Esophagus mucosa (tissue), 1 donor: ENCODE measurements at regions not wholly inside any gene's neighbourhood (a gene's known extent, or its start where the extent isn't known, plus 50 kb on each side); places are given as distances from the start of the nearest gene placed in this dataset.
"Not testable (repeated sequence)": the region's sequence is repeated elsewhere in the genome, so short reads cannot be mapped to it uniquely, and the experiment has no call there.

Experiments used
- ATAC-seq: fragments of 200-7000 bp; cut with Tn5 transposase; one replicate; pipeline ENCODE4 v1.9.1; 2020
- donor health status: DM: yes; HTN: yes; CAD: no.

- ATAC-seq = peak; percentile 66
These were observed 233.6 kb upstream of the ASCC3 start for GRCh38 chr6:101114703-101115102.

DNA sequence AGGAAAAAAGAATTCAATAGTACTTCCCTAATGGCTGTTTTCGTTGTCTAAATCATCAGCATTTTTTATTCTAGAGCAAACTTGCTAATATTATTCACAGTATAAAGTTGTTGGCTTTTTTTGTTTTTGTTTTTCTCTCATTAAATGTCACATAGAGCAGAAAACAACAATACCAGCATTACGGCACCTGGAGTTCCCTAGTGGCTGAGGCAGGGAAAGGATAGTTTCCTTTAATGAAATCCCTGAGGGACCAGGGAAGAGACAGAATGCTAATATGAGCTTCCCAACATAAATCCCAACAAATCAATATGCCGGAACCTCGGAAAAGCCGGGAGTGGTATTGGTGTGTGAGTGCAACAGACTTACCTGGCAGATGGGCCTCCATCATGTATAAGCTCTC, 235.2 kb upstream of the ASCC3 start:
- no peak for ATAC-seq

- no peak for ATAC-seq
These were observed 236.4 kb upstream of the ASCC3 start for GRCh38 chr6:101117393-101118135.

GRCh38 chr6:101118136-101118396, 236.9 kb upstream of the ASCC3 start:
- no peak for ATAC-seq

- no peak for ATAC-seq
These were observed 239.6 kb upstream of the ASCC3 start for GRCh38 chr6:101120747-101121146.

GRCh38 chr6:101125380-101125971, 244.3 kb upstream of the ASCC3 start:
- ATAC-seq = no peak

GRCh38 chr6:101126501-101126900, 245.4 kb upstream of the ASCC3 start:
- no peak for ATAC-seq

- no peak for ATAC-seq
These were observed 248.7 kb upstream of the ASCC3 start for GRCh38 chr6:101129851-101130250.

- ATAC-seq = no peak
These were observed 247.1 kb upstream of the GRIK2 start for GRCh38 chr6:101146389-101146788.

DNA sequence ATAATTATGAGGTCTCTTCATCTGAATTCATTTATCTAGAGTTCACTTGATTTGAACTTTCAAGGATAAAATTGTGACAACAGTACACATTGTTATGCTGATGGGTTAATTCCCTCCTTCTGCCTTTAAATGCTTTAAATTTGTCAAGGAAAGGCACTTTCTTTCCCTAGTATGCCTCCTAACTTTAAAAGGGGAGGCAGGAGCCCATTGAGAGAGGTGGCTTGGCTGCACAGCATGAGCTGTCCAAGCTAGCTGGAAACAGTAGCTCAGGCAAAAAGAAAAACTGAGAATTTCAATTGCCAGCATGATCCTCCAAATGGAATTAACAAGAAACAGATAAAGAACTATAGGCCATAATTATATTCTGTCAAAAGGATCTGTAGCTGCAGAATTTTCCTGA, 243.3 kb upstream of the GRIK2 start:
- ATAC-seq = no peak

- not testable (repeated sequence) for ATAC-seq
These were observed 235.9 kb upstream of the GRIK2 start for GRCh38 chr6:101157638-101158037.

GRCh38 chr6:101163611-101164010, 229.9 kb upstream of the GRIK2 start:
- no peak for ATAC-seq

DNA sequence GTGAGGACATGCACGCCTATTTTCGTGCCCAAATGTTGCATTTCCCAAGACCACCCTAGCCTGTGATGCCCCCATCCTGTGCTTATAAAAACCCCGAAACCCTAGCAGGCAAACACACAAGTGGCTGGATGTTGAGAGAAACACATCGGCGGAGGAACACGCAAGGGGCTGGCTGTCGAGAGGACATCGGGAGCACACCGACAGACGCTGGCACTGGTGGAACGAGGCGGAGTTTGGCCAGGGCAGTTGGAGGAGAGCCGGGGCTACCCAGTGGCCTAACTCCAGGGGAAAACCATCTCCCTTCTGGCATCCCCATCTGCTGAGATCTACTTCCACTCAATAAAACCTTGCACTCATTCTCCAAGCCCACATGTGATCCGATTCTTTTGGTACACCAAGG, 225.9 kb upstream of the GRIK2 start:
- ATAC-seq = no peak

- not testable (repeated sequence) for ATAC-seq
These were observed 222.5 kb upstream of the GRIK2 start for GRCh38 chr6:101171049-101171448.

DNA sequence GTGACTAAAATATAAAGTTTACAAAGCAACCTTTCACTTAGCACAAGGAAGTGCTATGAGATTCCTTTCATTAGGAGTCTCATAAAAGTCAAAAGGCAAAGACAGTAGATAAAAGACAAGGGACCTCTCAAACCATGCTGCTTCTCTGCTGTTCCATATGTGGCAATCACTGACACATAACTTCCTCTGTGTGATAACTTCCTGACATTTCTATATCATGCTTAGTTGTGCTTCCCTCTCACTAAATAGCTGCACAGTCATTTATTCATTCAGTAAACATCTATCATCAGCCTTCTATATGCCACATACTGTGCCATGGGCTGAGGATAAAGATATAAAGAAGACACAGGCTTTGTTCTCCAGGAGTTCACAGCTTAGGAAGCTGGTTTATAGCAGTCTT, 214.8 kb upstream of the GRIK2 start:
- ATAC-seq = no peak

- ATAC-seq = no peak
These were observed 212.5 kb upstream of the GRIK2 start for GRCh38 chr6:101181006-101181405.

DNA sequence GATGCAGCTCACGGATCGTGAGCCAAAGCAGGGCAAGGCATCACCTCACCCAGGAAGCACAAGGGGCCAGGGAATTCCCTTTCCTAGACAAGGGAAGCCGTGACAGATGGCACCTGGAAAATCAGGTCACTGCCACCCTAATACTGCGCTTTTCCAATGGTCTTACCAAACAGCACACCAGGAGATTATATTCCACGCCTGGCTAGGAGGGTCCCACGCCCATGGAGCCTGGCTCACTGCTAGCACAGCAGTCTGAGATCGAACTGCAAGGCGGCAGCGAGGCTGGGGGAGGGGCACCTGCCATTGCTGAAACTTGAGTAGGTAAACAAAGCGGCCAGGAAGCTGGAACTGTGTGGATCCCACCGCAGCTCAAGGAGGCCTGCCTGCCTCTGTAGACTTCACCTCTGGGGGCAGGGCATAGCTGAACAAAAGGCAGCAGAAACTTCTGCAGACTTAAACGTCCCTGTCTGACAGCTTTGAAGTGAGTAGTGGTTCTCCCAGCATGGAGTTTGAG, 205.2 kb upstream of the GRIK2 start:
- ATAC-seq = not testable (repeated sequence)

DNA sequence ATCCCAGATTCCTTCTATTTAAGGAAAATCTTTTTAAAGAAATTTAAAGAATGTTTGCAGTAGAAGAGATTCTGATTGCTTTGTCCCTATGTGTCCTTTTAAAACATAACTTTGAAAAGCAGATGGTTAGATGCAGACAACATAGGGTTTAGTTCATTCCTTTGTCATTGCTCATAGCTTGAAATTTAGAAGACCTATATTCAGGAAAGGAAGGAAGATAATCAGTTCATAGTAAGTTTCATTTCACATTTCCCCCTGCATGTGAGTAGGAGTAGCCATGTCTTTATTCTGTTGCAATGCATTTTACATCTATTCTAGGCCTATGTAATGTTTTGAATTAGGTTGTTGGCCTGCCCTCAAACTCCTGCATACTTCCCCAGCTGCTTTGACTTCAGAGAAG, 197.9 kb upstream of the GRIK2 start:
- no peak for ATAC-seq

- ATAC-seq = no peak
These were observed 194.1 kb upstream of the GRIK2 start for GRCh38 chr6:101199441-101199840.

GRCh38 chr6:101202867-101203374, 190.6 kb upstream of the GRIK2 start:
- no peak for ATAC-seq

DNA sequence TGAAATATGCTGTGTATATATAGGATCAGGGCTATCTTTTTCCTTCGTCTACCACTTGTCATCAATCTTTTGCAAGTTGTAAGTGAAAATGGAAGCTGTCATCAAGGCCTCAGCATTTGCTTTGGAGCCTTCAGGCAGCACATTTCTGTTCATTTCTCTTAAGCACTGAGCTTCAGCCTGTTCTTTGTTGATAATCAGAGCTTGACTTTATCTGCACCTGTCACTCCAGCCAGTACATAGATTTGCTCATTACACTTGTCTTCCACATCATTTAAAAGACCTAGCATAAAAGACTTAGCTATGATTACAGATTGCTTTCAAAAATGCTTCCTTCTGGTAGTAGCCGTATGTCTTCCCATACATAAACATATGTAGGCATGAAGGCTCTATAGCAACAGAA, 189.8 kb upstream of the GRIK2 start:
- no peak for ATAC-seq

- ATAC-seq = no peak
These were observed 185.4 kb upstream of the GRIK2 start for GRCh38 chr6:101208152-101208551.

DNA sequence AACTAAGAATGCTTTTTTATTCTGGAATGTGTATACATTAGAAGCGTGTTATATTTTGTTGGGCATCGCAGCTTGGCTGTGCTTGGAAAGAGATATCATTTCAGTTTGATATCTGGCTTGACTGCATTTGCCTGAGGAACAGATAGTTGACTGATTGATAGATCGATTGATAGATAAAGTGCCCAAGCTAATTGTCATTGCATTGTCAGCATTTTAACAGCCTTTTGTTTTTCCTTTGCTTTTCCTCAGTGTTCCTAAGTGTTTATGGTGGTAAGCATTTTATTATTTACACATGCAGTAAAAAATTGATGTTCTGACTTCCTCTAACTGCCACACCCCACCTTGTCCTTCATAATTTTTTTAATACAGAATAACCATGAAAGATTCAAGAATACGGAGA, 180.9 kb upstream of the GRIK2 start:
- ATAC-seq = no peak

- ATAC-seq = no peak
These were observed 171.5 kb upstream of the GRIK2 start for GRCh38 chr6:101222007-101222406.

DNA sequence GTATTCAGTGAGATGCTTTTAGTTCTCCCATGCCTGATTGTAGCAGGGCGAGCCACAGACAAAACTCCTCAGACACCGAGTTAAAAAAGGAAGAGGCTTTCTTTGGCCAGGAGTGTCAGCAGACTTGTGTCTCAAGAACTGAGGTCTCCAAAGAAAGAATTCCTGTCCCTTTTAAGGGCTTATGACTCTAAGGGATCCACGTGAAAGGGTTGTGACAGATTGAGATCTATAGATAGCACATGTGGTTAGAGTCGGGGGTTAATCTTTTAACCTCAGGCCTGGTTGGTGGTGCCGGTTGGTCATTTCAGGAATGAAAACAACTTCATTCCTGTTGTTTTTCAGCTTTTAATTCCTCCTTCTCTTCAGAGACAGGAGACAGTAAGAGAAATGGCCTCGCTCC, 168.8 kb upstream of the GRIK2 start:
- no peak for ATAC-seq
